RWPE1 (cell line): ENCODE measurements at regions not wholly inside any gene's neighbourhood (a gene's known extent, or its start where the extent isn't known, plus 50 kb on each side); places are given as distances from the start of the nearest gene placed in this dataset.

ENCODE experiments used
- CTCF ChIA-PET: fragments of 350-600 bp; sonication (Branson Sonifier 250); formaldehyde crosslinking; extraction: SDS; loops from one replicate; lab custom pipeline; 2021; lab: Yijun Ruan, JAX
- POLR2A ChIA-PET: fragments of 400-600 bp; formaldehyde crosslinking; extraction: SDS; loops from one replicate; lab custom pipeline; 2020; ENCODE audit warnings: antibody characterized with exemption; ENCODE audit not compliant: low non-redundant PET; lab: Yijun Ruan, JAX
- DNase-seq: peaks from one replicate; pipeline ENCODE4 v3.0.0; 2012; ENCODE audit warnings: low spot score
- H3K27ac ChIP-seq: fragments of 450-650 bp; 2 replicates; pipeline ENCODE4 v1.5.1; 2017
- TF ChIP-seq, protein P1 (sequence below): fragments of 450-650 bp; conservative IDR thresholded peaks from 2 replicates; pipeline ENCODE4 v1.5.1; 2017; ENCODE audit warnings: low read depth, mild to moderate bottlenecking

DNA sequence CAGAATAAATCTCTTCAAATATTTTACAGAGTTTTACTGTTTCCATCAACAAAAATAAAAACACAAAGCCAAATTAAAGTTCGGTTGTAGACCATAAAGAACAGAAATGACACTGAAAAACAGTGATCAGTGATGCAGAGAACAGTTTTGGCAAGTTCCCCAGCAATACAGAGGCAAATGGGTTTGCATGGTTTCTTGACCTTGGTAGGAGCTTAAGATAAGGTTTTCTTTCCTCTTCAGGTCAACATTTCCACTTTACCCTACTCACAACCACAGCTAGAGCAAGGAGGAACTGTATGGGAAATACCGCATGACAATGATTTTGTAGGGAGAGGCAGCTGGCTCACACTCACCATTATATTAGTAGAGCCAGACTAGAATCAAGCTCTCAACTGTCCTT is 199.5 kb downstream of the SH2D4B start:
- ChIA-PET POLR2A (no interaction called here), CTCF (no interaction called here)
- TF ChIP-seq, protein P1, sequence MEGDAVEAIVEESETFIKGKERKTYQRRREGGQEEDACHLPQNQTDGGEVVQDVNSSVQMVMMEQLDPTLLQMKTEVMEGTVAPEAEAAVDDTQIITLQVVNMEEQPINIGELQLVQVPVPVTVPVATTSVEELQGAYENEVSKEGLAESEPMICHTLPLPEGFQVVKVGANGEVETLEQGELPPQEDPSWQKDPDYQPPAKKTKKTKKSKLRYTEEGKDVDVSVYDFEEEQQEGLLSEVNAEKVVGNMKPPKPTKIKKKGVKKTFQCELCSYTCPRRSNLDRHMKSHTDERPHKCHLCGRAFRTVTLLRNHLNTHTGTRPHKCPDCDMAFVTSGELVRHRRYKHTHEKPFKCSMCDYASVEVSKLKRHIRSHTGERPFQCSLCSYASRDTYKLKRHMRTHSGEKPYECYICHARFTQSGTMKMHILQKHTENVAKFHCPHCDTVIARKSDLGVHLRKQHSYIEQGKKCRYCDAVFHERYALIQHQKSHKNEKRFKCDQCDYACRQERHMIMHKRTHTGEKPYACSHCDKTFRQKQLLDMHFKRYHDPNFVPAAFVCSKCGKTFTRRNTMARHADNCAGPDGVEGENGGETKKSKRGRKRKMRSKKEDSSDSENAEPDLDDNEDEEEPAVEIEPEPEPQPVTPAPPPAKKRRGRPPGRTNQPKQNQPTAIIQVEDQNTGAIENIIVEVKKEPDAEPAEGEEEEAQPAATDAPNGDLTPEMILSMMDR: no peak
- DNase-seq: no peak
- no peak overlapping the region for H3K27ac ChIP-seq

DNA sequence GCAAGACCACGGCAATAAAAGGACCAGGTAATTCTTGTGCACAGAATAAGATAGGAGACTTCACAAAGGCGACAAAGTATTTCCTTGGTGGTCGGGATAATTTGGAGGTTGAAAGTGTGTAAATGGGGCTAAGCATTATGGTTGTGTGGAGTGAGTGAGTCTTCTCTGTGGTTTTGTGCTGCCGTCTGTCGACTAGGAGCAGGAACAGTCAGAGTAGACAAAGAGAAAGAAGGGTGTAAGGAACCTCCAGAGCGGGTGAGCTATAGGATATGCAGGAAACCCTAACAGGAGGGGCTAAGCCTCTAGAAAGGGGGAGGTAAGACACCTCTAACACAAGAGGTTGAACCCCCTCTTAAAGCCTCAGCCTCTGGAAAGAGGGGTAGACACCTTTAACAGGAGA is 201.6 kb downstream of the SH2D4B start:
- DNase-seq: no peak
- TF ChIP-seq, protein P1: no peak
- POLR2A ChIA-PET: no interaction called here
- H3K27ac ChIP-seq: no peak overlapping the region
- CTCF ChIA-PET: interaction anchor here (0.7 kb wide), 1 partner anchor 39 kb away, joined by 3 read pairs; no protein-coding TSS in a partner anchor

DNA sequence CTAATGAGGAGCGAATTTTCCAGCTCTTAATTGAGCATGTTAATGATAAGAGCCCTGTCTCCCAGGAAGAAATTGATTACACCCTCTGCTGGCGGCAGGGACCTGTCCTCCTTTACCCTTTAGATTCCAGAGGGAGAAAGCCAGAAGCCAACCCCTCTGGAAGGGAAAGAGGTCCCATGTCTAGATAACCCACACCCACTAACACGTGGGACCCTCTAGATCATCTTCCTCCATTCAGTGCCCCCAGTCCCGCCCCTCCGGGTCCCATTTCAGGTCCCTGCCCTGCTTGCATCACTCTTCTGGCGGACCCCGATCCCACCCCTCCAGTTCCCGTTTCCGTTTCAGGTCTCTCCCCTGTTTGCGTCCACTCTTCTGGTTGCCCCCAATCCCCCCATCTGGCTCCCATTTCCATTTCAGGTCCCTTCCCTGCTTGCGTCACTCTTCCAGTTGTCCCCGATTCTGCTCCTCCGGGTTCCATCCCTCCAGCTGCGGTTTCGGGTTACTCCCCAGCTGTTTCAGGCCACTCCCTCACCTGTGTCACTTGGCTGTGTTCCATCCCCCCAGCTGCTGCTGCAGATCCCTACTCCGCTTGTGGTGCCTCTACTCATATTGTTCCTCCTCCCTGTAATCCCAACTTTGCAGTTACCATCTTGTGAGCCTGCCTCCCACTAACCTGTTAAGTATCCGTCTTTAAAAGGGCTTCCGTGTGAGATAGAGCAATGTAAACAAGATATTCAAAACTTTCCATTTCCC is 202.4 kb downstream of the SH2D4B start:
- CTCF ChIA-PET: interaction anchor here (0.6 to 0.7 kb wide), 4 partner anchors 11 to 101 kb away, joined by 3 to 7 read pairs (median 5); no protein-coding TSS in a partner anchor

DNA sequence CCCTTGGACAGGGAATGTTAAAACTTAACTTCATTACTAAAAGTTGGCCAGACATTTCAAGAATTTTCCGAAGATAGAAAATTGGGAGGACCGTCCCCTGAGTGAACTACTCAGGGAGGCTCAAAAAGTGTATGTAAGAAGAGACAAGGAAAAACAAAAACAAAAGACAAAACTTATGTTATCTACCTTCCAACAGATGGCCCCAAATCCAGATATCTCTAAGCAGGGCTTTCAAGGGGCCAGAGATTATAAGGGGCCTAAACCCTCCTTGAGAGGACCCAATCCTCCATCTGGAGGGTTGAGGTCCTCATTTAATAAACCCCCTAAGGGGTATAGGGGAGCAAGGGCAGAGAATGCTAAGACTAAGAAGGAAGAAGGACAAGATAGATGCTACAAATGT is 203.6 kb downstream of the SH2D4B start:
- no peak overlapping the region for H3K27ac ChIP-seq
- ChIA-PET POLR2A (no interaction called here), CTCF (no interaction called here)
- TF ChIP-seq, protein P1: no peak
- DNase-seq: no peak

More for the DNA sequence above, 202.4 kb downstream of the SH2D4B start:
- TF ChIP-seq, protein P1: no peak
- POLR2A ChIA-PET: no interaction called here
- no peak overlapping the region for H3K27ac ChIP-seq
- DNase-seq: no peak

DNA sequence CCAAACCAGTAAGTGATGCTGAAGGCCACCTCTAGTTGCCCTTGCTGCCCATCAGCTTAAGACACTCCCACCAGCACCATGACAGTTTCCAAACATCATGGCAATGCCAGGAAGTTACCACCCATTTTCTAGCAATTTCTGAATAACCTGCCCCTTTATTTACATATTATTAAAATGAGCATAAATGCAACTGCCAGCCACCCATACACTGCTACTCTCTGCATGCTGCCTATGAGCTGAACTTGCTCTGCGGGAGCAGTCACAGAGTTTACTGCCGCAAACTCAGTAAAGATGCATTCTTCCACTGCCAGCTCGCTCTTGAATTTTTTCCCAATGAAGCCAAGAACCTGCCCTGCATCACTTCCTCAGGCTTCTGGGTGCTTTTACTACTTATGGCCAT is 212.6 kb downstream of the SH2D4B start:
- TF ChIP-seq, protein P1: no peak
- DNase-seq: no peak
- CTCF ChIA-PET: interaction anchor here (0.6 kb wide), 1 partner anchor 341 kb away, joined by 3 read pairs; no protein-coding TSS in a partner anchor
- no peak overlapping the region for H3K27ac ChIP-seq
- POLR2A ChIA-PET: no interaction called here

DNA sequence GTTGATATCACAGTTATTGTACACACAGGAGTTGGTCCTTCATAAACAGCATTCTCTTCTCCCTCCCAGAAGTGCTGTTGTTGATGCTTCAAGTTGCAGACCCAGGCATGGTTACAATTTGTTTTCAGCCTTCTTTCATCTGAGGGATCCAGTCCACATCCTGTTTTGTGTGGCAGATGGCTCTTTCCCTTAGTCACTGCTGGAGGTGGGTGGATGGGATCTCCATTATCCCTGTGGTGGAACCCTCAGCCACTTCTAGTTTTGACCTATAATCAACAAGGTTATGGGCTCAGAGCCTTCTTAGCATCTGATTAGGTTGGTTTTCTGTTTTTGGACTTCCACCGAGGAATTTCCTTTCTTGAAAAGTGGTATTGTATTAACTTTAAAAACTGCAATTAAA is 214.2 kb downstream of the SH2D4B start:
- DNase-seq: no peak
- no peak overlapping the region for H3K27ac ChIP-seq
- ChIA-PET CTCF (no interaction called here), POLR2A (no interaction called here)
- TF ChIP-seq, protein P1: no peak
